ENCODE measurements at regions not wholly inside any gene's neighbourhood (a gene's known extent, or its start where the extent isn't known, plus 50 kb on each side); places are given as distances from the start of the nearest gene placed in this dataset.

GRCh38 chr3:127092776-127093175, 100.2 kb upstream of the PRR23E start:
- Histone ChIP-seq H3K9me3 (ENCODE audit: insufficient read depth, low read depth, low read length) (no peaks in the 10 kb centered on the region), H3K4ac (ENCODE audit: low read depth, low read length) (no peak overlapping the region), H4K12ac (ENCODE audit: low read depth, low read length) (no peak overlapping the region), H3K4me3 (ENCODE audit: low read depth, low read length) (no peak overlapping the region), H2BK12ac (ENCODE audit: low read length) (no peak overlapping the region), H3K23ac (ENCODE audit: low read length) (no peak overlapping the region), H3K79me1 (ENCODE audit: low read length) (no peaks in the 10 kb centered on the region), H3K4me1 (ENCODE audit: control insufficient read depth in 1 of 2, insufficient read depth in 2 of 2, low read length in 2 of 2) (peaks cover 5 to 6% of the 10 kb centered on the region in 2 experiments), H3K27ac (ENCODE audit: low read depth, low read length) (no peak overlapping the region), H3K9ac (ENCODE audit: low read length) (no peak overlapping the region), H3K4me2 (ENCODE audit: low read length) (no peak overlapping the region), H2AK5ac (ENCODE audit: low read length) (no peak overlapping the region), H4K91ac (ENCODE audit: low read depth, low read length) (no peak overlapping the region), H2BK120ac (ENCODE audit: insufficient read depth, low read length, poor library complexity) (no peak overlapping the region), H4K8ac (ENCODE audit: low read depth, low read length) (no peak overlapping the region), H3K14ac (ENCODE audit: low read length) (no peak overlapping the region), H2BK5ac (ENCODE audit: low read depth, low read length, poor library complexity) (no peak overlapping the region), H3K18ac (ENCODE audit: low read length) (no peak overlapping the region), H3K79me2 (ENCODE audit: control insufficient read depth, insufficient read depth, low read length, poor library complexity) (peaks cover 2% of the 10 kb centered on the region), H3K27me3 (ENCODE audit: insufficient read depth, low read length) (no peaks in the 10 kb centered on the region), H3K36me3 (ENCODE audit: control insufficient read depth in 1 of 2, insufficient read depth in 2 of 2, low read length in 2 of 2) (no peaks in the 10 kb centered on the region), H2AFZ (ENCODE audit: insufficient read depth, low read length, poor library complexity) (no peak overlapping the region)
- peak in 1 of 2 donors; percentile 3 for DNase-seq
- whole genome bisulfite sequencing (ENCODE audit: extremely low coverage, insufficient coverage, insufficient read length), result no CpG with 5 or more reads among the region's 11 CpGs

DNA sequence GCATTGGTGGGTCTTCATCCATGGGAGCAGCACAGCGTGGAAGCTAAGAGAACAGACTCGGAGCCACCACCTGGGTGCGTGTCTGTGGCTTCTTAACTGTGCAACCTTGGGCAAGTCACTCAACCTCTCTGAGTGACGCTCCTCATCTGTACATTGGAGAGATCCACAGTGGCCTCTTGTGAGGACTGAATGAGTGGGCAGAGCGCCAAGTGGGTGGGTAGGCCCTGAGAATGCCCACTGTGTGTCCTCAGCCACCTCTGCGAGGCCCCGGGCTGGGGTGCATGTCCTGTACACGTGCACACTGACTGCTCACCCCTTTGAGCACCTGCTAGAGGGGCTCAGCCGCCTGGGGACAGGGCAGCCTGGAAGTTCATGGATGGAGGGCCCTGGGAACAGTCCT, 99.6 kb upstream of the PRR23E start:
- peaks cover 5 to 6% of the 10 kb centered on the region in 2 experiments for H3K4me1 ChIP-seq (ENCODE audit: control insufficient read depth in 1 of 2, insufficient read depth in 2 of 2, low read length in 2 of 2)

GRCh38 chr3:127095774-127096173, 97.2 kb upstream of the PRR23E start:
- Histone ChIP-seq H2AK5ac (ENCODE audit: low read length) (no peak overlapping the region), H2BK5ac (ENCODE audit: low read depth, low read length, poor library complexity) (no peak overlapping the region), H3K9ac (ENCODE audit: low read length) (no peak overlapping the region), H3K36me3 (ENCODE audit: control insufficient read depth in 1 of 2, insufficient read depth in 2 of 2, low read length in 2 of 2) (no peaks in the 10 kb centered on the region), H4K12ac (ENCODE audit: low read depth, low read length) (no peak overlapping the region), H2BK12ac (ENCODE audit: low read length) (no peak overlapping the region), H3K23ac (ENCODE audit: low read length) (no peak overlapping the region), H3K4me3 (ENCODE audit: low read depth, low read length) (no peak overlapping the region), H3K27ac (ENCODE audit: low read depth, low read length) (no peak overlapping the region), H3K4ac (ENCODE audit: low read depth, low read length) (no peak overlapping the region), H2AFZ (ENCODE audit: insufficient read depth, low read length, poor library complexity) (no peak overlapping the region), H3K79me1 (ENCODE audit: low read length) (no peaks in the 10 kb centered on the region), H4K8ac (ENCODE audit: low read depth, low read length) (no peak overlapping the region), H3K14ac (ENCODE audit: low read length) (no peak overlapping the region), H2BK120ac (ENCODE audit: insufficient read depth, low read length, poor library complexity) (no peak overlapping the region), H4K91ac (ENCODE audit: low read depth, low read length) (no peak overlapping the region), H3K27me3 (ENCODE audit: insufficient read depth, low read length) (no peaks in the 10 kb centered on the region), H3K18ac (ENCODE audit: low read length) (no peak overlapping the region), H3K79me2 (ENCODE audit: control insufficient read depth, insufficient read depth, low read length, poor library complexity) (peaks cover 2% of the 10 kb centered on the region), H3K4me1 (ENCODE audit: control insufficient read depth in 1 of 2, insufficient read depth in 2 of 2, low read length in 2 of 2) (no peaks in the 10 kb centered on the region), H3K9me3 (ENCODE audit: insufficient read depth, low read depth, low read length) (no peaks in the 10 kb centered on the region), H3K4me2 (ENCODE audit: low read length) (no peak overlapping the region)
- WGBS (ENCODE audit: extremely low coverage, insufficient coverage, insufficient read length), result no CpG with 5 or more reads among the region's 4 CpGs
- DNase-seq, result no peak

More for the DNA sequence above, 99.6 kb upstream of the PRR23E start:
- no peaks in the 10 kb centered on the region for H3K27me3 ChIP-seq (ENCODE audit: insufficient read depth, low read length)
- H2AK5ac ChIP-seq (ENCODE audit: low read length), result no peak overlapping the region
- no peak overlapping the region for H2BK12ac ChIP-seq (ENCODE audit: low read length)
- no peak overlapping the region for H4K8ac ChIP-seq (ENCODE audit: low read depth, low read length)
- no CpG with 5 or more reads among the region's 9 CpGs for WGBS (ENCODE audit: extremely low coverage, insufficient coverage, insufficient read length)
- no peak for DNase-seq
- H2BK120ac ChIP-seq (ENCODE audit: insufficient read depth, low read length, poor library complexity), result no peak overlapping the region
- H3K4ac ChIP-seq (ENCODE audit: low read depth, low read length), result no peak overlapping the region
- no peaks in the 10 kb centered on the region for H3K79me1 ChIP-seq (ENCODE audit: low read length)
- no peaks in the 10 kb centered on the region for H3K36me3 ChIP-seq (ENCODE audit: control insufficient read depth in 1 of 2, insufficient read depth in 2 of 2, low read length in 2 of 2)
- no peak overlapping the region for H3K9ac ChIP-seq (ENCODE audit: low read length)
- H3K14ac ChIP-seq (ENCODE audit: low read length), result no peak overlapping the region
- H3K4me2 ChIP-seq (ENCODE audit: low read length), result no peak overlapping the region
- H2AFZ ChIP-seq (ENCODE audit: insufficient read depth, low read length, poor library complexity), result no peak overlapping the region
- H3K79me2 ChIP-seq (ENCODE audit: control insufficient read depth, insufficient read depth, low read length, poor library complexity), result peaks cover 2% of the 10 kb centered on the region
- H2BK5ac ChIP-seq (ENCODE audit: low read depth, low read length, poor library complexity), result no peak overlapping the region
- H3K27ac ChIP-seq (ENCODE audit: low read depth, low read length), result no peak overlapping the region
- H3K23ac ChIP-seq (ENCODE audit: low read length), result no peak overlapping the region
- no peak overlapping the region for H3K4me3 ChIP-seq (ENCODE audit: low read depth, low read length)
- H4K91ac ChIP-seq (ENCODE audit: low read depth, low read length), result no peak overlapping the region
- no peak overlapping the region for H3K18ac ChIP-seq (ENCODE audit: low read length)
- no peaks in the 10 kb centered on the region for H3K9me3 ChIP-seq (ENCODE audit: insufficient read depth, low read depth, low read length)
- no peak overlapping the region for H4K12ac ChIP-seq (ENCODE audit: low read depth, low read length)

- Histone ChIP-seq H3K9ac (ENCODE audit: low read length) (no peak overlapping the region), H2AFZ (ENCODE audit: insufficient read depth, low read length, poor library complexity) (no peak overlapping the region), H3K79me2 (ENCODE audit: control insufficient read depth, insufficient read depth, low read length, poor library complexity) (peaks cover 2% of the 10 kb centered on the region), H3K14ac (ENCODE audit: low read length) (no peak overlapping the region), H3K23ac (ENCODE audit: low read length) (no peak overlapping the region), H3K4me2 (ENCODE audit: low read length) (no peak overlapping the region), H3K4me1 (ENCODE audit: control insufficient read depth in 1 of 2, insufficient read depth in 2 of 2, low read length in 2 of 2) (no peaks in the 10 kb centered on the region), H3K79me1 (ENCODE audit: low read length) (no peaks in the 10 kb centered on the region), H3K4me3 (ENCODE audit: low read depth, low read length) (no peak overlapping the region), H3K27me3 (ENCODE audit: insufficient read depth, low read length) (no peaks in the 10 kb centered on the region), H2BK120ac (ENCODE audit: insufficient read depth, low read length, poor library complexity) (no peak overlapping the region), H4K12ac (ENCODE audit: low read depth, low read length) (no peak overlapping the region), H4K8ac (ENCODE audit: low read depth, low read length) (no peak overlapping the region), H4K91ac (ENCODE audit: low read depth, low read length) (no peak overlapping the region), H3K36me3 (ENCODE audit: control insufficient read depth in 1 of 2, insufficient read depth in 2 of 2, low read length in 2 of 2) (no peaks in the 10 kb centered on the region), H3K18ac (ENCODE audit: low read length) (no peak overlapping the region), H2AK5ac (ENCODE audit: low read length) (no peak overlapping the region), H3K27ac (ENCODE audit: low read depth, low read length) (no peak overlapping the region), H3K9me3 (ENCODE audit: insufficient read depth, low read depth, low read length) (no peaks in the 10 kb centered on the region), H2BK5ac (ENCODE audit: low read depth, low read length, poor library complexity) (no peak overlapping the region), H2BK12ac (ENCODE audit: low read length) (no peak overlapping the region), H3K4ac (ENCODE audit: low read depth, low read length) (no peak overlapping the region)
- no CpG with 5 or more reads among the region's 11 CpGs for WGBS (ENCODE audit: extremely low coverage, insufficient coverage, insufficient read length)
- DNase-seq, result no peak
Observed at GRCh38 chr3:127096256-127097071, 96.5 kb upstream of the PRR23E start.
